ENCODE measurements at regions not wholly inside any gene's neighbourhood (a gene's known extent, or its start where the extent isn't known, plus 50 kb on each side); places are given as distances from the start of the nearest gene placed in this dataset.
A peak's percentile ranks its signal among the peaks of the same experiment; 100 is the strongest.

- Mint-ChIP-seq H3K4me1 (ENCODE audit: low read depth) (peaks cover 25% of the 10 kb centered on the region), H3K9me3 (no peaks in the 10 kb centered on the region), H3K27me3 (ENCODE audit: insufficient read depth) (peaks cover 3% of the 10 kb centered on the region), H3K4me3 (no peak overlapping the region), H3K36me3 (ENCODE audit: low read depth) (peaks cover 8% of the 10 kb centered on the region), H3K27ac (no peak overlapping the region)
- TF ChIP-seq, protein P1, sequence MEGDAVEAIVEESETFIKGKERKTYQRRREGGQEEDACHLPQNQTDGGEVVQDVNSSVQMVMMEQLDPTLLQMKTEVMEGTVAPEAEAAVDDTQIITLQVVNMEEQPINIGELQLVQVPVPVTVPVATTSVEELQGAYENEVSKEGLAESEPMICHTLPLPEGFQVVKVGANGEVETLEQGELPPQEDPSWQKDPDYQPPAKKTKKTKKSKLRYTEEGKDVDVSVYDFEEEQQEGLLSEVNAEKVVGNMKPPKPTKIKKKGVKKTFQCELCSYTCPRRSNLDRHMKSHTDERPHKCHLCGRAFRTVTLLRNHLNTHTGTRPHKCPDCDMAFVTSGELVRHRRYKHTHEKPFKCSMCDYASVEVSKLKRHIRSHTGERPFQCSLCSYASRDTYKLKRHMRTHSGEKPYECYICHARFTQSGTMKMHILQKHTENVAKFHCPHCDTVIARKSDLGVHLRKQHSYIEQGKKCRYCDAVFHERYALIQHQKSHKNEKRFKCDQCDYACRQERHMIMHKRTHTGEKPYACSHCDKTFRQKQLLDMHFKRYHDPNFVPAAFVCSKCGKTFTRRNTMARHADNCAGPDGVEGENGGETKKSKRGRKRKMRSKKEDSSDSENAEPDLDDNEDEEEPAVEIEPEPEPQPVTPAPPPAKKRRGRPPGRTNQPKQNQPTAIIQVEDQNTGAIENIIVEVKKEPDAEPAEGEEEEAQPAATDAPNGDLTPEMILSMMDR (IDR thresholded peaks at IDR 0.05) = no peak
- DNase-seq = no peak
Measured at GRCh38 chr16:85379041-85380001, 233.8 kb upstream of the GSE1 start.

GRCh38 chr16:85380002-85380395 lies 233.1 kb upstream of the GSE1 start:
- Mint-ChIP-seq H3K36me3 (ENCODE audit: low read depth) (peaks cover 8% of the 10 kb centered on the region), H3K27ac (no peak overlapping the region), H3K4me1 (ENCODE audit: low read depth) (peaks cover 20% of the 10 kb centered on the region; the same call in 1 of the 2 replicates), H3K4me3 (no peak overlapping the region), H3K9me3 (no peaks in the 10 kb centered on the region), H3K27me3 (ENCODE audit: insufficient read depth) (peaks cover 3% of the 10 kb centered on the region)
- no peak for DNase-seq
- TF ChIP-seq, protein P1 (IDR thresholded peaks at IDR 0.05) = no peak

DNA sequence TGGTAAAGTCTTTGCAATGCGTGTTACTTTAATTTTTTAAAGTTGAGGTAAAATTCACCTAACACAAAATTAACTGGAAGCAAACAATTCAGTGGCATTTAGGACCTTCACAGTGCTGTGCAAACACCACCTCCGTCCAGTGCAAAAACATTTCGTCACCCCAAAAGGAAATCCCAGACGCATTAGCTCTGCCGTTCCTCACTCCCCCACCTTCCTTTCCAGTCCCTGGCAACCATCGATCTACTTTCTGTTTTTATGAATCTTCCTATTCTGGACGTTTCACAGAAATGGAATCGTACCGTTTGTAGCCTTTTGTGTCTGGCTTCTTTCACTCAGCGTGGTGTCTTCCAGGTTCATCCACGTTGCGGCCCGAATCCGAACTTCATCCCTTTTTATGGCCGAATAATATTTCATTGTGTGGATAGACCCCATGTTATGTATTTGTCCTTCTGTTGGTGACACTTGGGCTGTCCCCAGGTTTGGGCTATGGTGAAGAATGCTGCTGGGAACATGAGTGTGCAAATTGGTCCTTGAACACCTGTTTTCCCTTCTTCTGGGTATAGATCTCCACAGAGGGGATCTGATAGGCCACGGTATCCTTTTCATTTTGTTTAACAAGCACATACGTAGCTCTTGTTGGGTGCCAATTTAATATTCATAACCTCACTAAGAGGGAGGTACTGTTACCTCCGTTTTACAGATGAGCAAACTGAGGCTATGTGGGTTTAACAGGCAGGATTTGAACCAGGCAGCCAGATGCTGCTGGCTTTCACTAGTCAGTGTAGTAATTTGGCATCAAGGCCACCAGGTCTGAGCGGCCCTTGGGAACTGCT lies 232.0 kb upstream of the GSE1 start:
- Mint-ChIP-seq H3K36me3 (ENCODE audit: low read depth) (peaks cover 8% of the 10 kb centered on the region), H3K27me3 (ENCODE audit: insufficient read depth) (peaks cover 3% of the 10 kb centered on the region), H3K27ac (no peak overlapping the region; the same call in 1 of the 2 replicates), H3K4me1 (ENCODE audit: low read depth) (peaks cover 20% of the 10 kb centered on the region; the same call in 1 of the 2 replicates), H3K4me3 (no peak overlapping the region), H3K9me3 (no peaks in the 10 kb centered on the region)
- TF ChIP-seq, protein P1 (IDR thresholded peaks at IDR 0.05) = no peak
- no peak for DNase-seq

- peak overlapping the region; percentile 74; the same call in 1 of the 2 replicates for H3K27ac Mint-ChIP-seq
- peaks cover 20% of the 10 kb centered on the region; the same call in 1 of the 2 replicates for H3K4me1 Mint-ChIP-seq (ENCODE audit: low read depth)
- TF ChIP-seq, protein P1 (IDR thresholded peaks at IDR 0.05) = no peak
- peaks cover 8% of the 10 kb centered on the region for H3K36me3 Mint-ChIP-seq (ENCODE audit: low read depth)
- peaks cover 3% of the 10 kb centered on the region for H3K27me3 Mint-ChIP-seq (ENCODE audit: insufficient read depth)
- no peak for DNase-seq
- H3K9me3 Mint-ChIP-seq = no peaks in the 10 kb centered on the region
- H3K4me3 Mint-ChIP-seq = no peak overlapping the region
Measured at GRCh38 chr16:85381738-85382592, 231.2 kb upstream of the GSE1 start.

DNA sequence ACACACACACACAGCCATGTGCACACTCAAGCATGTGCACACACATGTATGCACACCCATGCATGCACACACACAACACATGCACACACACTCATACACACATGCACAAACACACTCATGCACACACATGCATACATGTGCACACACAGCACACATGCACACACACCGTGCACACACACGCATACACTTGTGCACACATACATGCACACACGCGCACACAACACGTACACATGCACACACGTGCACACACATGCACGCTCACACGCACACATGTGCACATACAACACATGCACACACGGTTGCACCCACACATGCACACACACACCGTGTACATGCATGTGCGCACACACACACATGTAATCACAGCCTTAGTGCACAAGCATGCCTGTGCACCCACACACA lies 230.4 kb upstream of the GSE1 start:
- no peak for DNase-seq
- TF ChIP-seq, protein P1 (IDR thresholded peaks at IDR 0.05) = no peak
- Mint-ChIP-seq H3K4me3 (no peak overlapping the region), H3K27me3 (ENCODE audit: insufficient read depth) (peaks cover 3% of the 10 kb centered on the region), H3K36me3 (ENCODE audit: low read depth) (peaks cover 12% of the 10 kb centered on the region), H3K4me1 (ENCODE audit: low read depth) (peaks cover 20% of the 10 kb centered on the region; the same call in 1 of the 2 replicates), H3K9me3 (no peaks in the 10 kb centered on the region), H3K27ac (no peak overlapping the region; the same call in 1 of the 2 replicates)
